ENCODE measurements at regions not wholly inside any gene's neighbourhood (a gene's known extent, or its start where the extent isn't known, plus 50 kb on each side); places are given as distances from the start of the nearest gene placed in this dataset.

DNA sequence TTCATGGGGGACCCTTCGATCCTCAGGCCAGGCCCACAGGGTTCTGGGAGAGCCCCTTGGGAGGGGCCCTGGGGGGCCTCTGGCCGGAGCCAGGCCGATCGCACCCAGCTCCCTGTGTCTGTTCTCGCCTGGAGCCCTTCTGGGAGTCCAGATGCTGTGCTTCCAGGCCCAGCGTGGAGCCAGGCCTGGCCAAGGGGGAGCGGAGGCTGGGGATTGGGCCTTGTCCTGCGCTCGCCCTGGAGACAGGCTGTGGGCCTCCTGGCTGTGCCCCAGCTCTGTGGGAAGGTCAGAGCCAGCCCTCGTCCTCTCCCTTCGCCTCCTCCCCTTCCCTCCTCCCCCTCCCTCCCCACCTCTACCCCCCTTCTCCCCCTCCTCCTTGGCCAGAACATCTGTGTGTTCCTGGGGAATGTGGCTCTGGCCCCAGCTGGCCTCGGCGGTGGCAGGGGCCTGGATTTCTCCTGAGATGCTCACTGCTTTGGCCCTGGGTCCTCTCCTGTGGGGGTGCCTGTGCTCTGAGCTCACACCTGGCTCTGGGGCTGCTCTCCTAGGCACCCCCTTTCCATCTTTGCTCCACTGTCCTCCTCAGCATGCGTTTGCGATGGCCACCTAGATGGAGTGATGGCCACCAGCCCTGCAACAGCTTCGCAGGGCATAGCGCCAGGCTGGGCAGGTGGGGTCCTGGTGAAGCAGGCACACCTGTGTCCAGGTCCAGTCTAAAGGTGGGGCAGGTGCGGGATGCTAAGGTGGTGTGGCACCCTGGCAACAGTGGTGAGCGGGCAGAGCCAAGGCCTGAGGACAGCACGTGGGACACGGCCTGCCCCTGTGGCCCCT, 90.6 kb upstream of the CIBAR2 start:
- peak; percentile 74 for DNase-seq (ENCODE audit: low read depth, low spot score)

DNA sequence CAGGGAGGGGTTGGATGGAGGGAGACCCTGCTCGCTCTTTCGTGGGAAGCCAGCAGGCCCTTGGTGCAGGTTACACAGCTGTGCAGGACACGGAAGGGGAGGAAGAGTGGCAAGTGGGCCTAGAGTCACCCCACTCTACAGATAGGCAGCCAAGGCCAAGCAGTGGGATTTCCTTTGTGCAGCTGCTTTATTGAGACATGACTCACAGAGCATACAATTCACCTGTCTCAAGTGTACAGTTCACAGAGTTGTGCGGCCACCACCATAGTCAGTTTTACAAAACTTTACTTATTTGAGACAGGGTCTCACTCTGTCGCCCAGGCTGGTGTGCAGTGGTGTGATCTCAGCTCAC, 91.2 kb upstream of the CIBAR2 start:
- DNase-seq (ENCODE audit: low read depth, low spot score), result no peak

DNA sequence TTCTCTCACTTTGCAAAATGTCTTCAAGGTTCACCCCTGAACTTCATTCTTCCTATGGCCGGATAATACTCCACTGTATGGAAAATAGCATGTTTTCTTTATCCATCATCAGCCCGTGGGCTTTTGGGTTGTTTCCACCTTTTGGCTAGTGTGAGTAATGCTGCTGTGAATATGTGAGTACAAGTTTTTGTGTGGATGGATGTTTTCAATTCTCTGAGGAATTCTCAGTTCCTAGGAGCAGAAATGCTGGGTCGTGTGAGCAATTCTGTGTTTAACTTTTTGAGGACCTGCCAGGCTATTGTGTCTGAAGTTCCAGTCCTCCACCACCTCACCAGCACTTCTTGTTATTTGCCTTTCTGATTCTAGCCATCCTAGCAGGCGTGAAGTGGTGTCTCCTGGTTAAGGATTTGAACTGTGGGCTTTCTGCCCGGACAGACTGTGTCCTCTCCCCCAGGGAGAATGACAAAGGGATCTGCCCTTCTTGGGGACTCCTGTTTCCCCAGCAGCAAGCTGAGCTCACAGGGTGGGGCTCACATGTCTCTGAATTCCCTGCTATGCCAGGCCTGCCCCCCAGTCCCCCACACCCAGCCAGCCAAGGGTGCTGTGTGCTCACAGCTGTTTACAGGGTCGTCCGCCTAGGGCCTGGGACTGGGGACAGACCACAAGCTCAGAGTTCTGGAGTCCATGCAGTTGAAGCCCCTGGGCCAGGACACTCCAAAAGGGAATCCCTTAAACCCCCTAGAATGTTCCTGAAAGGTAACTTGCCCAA, 92.2 kb upstream of the CIBAR2 start:
- no peak for DNase-seq (ENCODE audit: low read depth, low spot score)

- DNase-seq (ENCODE audit: low read depth, low spot score), result peak; percentile 80
Observed at GRCh38 chr16:85205257-85205656, 93.0 kb upstream of the CIBAR2 start.

- DNase-seq (ENCODE audit: low read depth, low spot score), result peak; percentile 74
Observed at GRCh38 chr16:85205747-85206471, 93.6 kb upstream of the CIBAR2 start.

DNA sequence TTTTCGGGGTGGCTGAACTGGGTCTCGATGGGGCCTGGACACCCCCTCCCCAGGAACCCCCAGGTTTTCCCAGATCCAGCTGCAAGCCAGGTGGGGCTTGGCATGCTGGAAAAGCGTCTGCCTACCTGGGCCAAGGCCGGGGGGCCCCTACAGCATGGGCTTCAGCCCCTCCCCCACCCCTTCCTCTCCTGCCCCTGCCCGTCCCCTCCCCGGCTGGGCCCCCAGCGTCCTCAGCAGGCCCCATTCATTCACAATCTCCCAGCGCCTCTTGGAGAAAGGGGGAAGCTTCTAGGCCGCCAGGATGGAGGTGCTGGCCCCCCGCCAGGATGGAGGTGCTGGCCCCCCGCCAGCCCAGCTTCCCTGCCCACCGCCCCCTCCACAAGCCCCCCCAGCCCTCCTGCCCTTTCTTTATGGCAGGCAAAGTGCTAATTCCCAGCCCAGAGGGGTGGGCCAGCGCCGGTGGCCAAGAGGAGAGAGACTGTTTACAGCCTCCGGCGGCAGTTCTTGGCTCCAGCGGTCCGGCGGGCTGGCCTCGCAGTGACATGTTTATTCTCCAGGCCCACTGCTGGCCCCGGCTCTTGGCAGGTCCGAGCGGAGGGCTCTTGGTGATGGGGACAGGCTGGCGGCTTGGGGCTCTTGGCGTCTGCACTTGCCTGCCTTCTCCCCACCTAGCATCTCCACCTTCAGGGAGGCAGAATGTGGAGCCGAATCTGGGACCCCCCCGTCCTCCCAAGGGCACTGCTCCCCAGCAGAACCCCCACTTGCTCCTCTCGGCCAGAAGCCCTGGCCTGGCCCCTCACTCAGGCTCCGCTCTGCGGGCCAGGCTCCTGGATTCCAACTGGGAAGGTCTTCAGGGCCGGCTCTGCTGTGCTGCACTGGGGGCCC, 94.4 kb upstream of the CIBAR2 start:
- peak; percentile 76 for DNase-seq (ENCODE audit: low read depth, low spot score)

GRCh38 chr16:85207357-85207921, 95.2 kb upstream of the CIBAR2 start:
- DNase-seq (ENCODE audit: low read depth, low spot score), result peak; percentile 57

GRCh38 chr16:85208181-85208580, 95.9 kb upstream of the CIBAR2 start:
- DNase-seq (ENCODE audit: low read depth, low spot score), result no peak

GRCh38 chr16:85208643-85209520, 96.6 kb upstream of the CIBAR2 start:
- DNase-seq (ENCODE audit: low read depth, low spot score), result no peak

DNA sequence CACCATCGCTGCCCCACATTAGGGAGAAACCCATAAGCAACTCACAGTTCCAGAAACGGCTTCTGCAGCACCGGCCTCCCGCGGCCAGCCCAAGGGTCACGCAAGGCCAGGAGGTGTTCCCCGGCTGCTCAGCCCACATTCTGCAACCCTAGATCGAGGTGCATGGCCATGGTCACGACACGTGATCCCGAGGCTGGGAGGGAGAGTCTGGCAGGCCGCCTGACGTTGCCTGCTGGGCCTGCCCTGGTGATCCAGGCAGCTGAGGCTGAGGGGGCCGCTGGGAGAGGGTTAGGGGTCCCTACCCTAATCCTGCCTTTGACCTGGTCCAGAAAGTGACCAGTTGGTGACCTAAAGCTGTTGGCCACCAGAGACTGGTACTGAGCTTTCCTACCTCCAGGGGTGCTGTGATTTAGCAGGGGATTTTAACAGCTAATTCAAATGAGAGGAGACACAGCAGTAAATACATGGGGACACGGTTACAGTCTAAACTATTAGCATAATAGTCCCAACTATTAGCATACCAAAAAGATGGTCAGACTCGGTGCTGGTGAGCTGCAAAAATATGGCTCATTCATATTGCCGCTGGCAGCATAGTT, 97.4 kb upstream of the CIBAR2 start:
- DNase-seq (ENCODE audit: low read depth, low spot score), result no peak

DNA sequence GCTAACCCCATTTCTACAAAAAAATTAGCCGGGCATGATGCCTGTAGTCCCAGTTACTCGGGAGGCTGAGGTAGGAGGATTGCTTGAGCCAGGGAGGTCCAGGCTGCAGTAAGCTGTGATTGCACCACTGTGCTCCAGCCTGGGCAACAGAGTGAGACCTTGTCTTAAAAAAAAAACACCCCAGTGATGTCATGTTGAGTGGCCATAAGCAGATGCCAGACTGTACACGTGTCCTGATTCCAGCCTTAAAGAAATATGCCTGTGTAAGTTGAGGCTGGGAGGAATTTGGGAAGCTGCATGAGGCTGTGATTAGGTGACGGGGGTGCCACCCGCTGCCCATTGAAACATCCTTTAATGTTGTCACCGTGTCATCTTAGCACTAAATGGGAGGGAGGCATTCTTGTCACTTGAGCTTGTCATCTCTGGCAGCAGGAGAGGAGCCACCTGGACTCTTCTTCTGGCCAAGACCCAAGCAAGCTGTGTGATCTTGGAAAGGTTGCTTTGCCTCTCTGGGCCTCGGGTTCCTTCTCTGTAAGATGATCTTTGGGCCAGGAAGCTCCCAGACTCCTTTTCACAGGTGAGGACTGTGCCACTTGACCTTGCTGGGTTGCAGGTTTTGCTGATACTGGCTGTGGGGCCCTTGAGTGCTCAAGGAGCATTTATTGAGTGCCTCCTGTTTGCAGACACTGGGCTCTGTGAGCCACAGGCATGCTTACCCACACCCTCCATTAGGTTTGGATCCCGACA, 98.3 kb upstream of the CIBAR2 start:
- no peak for DNase-seq (ENCODE audit: low read depth, low spot score)

DNA sequence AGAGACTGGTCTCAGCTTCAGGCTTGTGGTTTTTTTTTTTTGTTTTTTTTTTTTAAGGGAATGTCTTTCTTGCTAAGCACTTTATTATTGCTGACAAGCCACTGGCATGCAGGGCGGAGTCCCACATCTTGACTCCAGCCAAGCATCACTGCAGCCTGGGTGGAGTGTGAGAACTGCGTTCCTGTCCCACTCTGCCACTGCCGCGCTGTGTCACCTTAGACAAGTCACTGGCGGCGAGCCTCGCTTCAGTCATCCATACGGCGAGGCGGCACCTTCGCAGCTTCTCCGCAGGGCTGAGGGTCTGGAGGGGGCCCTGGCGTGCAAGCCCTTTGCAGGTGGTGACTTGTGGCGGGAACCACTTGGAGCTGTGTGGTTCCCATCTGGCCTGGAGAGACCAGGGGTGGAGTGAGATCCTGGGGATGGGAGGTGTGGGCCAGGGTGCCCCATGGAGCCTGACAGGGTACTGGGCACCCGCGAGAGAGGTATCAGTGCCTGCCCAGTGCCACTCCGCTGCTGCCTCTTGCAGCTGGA, 99.1 kb upstream of the CIBAR2 start:
- DNase-seq (ENCODE audit: low read depth, low spot score), result no peak

GRCh38 chr16:85213926-85214675, 101.8 kb upstream of the CIBAR2 start:
- DNase-seq (ENCODE audit: low read depth, low spot score), result no peak

DNA sequence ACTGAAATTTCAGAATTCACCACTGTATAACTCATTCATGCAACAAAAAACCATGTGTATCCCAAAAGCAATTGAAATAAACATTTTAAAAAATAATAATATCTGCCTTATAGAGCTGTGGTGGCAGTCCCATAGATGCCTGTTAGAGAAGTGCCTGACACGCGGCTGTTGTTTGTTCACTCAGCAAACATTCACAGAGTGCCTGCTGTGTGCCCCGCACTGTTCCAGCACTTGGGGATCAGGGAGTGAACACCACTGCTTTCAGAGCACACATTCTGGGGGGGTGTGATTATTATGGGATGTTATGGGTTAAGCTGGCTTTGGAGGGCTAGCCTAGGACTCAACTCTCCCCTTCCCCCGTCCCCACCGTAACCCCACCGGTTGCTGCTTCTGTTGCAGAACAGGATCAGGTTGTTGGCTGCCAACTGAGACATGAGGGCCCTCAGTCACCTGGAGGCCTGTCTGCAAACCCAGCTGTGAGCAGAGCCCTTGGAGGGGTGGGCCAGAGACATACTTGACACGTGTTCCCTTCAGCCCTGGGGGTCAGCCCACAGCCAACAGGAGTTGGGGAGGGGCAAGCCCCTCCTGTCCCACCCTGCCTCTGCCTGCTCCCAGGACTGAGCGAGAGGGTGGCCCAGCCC, 103.3 kb upstream of the CIBAR2 start:
- DNase-seq (ENCODE audit: low read depth, low spot score), result no peak

DNA sequence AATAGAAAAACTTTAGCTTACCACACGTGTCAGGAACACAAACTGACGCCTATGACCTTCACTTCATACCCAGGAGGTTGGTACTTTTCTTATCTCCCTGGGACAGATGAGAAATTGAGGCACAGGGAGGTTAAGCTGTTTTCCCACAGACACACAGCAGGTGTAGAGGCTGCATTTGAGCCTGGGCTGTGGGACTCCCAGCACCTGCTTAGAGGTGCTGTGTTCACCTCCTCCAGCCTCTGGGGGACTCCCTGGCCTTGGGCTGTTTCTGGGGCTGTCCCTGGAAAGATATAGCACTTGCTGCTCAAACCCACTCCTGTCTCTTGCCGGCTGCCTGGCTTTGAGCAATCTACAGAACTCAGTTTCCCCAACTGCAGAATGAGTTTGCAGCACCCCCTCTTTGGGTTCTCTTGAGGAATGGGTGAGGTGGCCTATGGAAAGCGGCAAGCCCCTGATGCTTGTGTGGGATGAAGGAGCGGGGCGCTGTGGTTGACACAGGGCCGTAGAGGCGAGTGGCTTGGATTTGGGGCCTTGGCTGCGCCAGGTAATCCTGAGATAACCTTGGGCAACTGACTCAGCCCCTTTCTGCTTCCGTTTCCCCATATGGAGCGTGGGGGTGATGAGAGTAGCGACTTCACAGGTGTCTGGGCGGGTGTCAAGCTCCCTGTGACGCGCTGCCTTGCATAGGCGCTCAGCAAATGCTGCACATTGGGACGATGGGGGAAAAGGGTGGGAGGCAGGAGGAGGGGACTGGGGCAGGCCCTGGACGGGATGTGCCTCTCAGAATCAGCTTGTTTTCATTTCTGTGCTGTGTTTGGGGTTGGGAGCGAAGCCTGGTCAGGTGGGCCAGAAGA, 104.5 kb upstream of the CIBAR2 start:
- no peak for DNase-seq (ENCODE audit: low read depth, low spot score)

DNA sequence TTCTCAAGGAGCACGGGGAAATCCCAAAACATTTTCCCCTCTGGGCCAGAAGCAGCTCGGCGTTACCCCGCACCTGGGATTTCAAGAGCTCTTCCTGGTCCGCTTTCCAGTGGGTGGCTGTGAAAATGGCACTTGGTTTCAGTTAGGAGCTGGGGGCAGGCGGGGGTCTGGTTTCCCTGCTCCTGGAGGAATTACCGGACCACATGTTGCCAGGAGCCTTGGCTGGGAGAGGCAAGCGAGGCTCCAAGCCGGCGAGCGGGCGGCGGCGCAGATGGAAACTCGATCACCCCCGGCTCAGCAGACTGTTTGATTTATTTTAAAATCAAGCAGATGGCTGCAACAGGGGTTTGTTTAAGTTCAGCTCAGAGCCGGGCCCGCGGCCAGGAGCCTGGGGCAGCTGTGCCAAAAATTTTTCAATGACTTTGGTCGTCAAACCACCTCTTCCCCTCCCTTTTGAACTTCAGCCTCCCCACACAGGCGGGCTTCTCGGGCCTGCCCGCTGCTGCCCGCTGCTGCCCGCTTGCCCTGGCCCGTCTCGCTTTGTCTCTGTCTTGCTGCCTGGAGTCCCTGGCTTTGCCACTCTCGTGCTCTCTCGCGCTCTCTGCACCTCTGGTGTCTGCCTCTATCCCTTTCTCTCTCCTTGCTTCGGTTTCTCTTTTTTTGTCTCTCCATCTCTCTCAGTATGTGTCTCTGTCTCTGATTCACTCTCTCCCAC, 108.0 kb upstream of the CIBAR2 start:
- no peak for DNase-seq (ENCODE audit: low read depth, low spot score)
